Effector memory CD8-positive, alpha-beta T cell (primary cell): ENCODE measurements at regions not wholly inside any gene's neighbourhood (a gene's known extent, or its start where the extent isn't known, plus 50 kb on each side); places are given as distances from the start of the nearest gene placed in this dataset.

ENCODE experiments used
- ATAC-seq: fragments of 150-1000 bp; cut with Tn5 transposase; replicated peaks from 2 replicates; pipeline ENCODE4 v1.10.0; 2021; ENCODE audit warnings: mild to moderate bottlenecking, moderate library complexity
- DNase-seq, 3 experiments: peaks; one replicate each; pipeline ENCODE4 v3.0.0; 2021
- H3K27ac Mint-ChIP-seq, 2 donors: one replicate each; pipeline ENCODE4 v1.8.0; 2022; ENCODE audit warnings: mild to moderate bottlenecking in 2 of 2, mixed read lengths in 2 of 2, moderate library complexity in 2 of 2
- H3K27me3 Mint-ChIP-seq, 2 donors: one replicate each; pipeline ENCODE4 v1.8.0; 2022; ENCODE audit warnings: mixed read lengths in 2 of 2
- H3K36me3 Mint-ChIP-seq: one replicate; pipeline ENCODE4 v1.8.0; 2022; ENCODE audit warnings: mild to moderate bottlenecking, moderate library complexity, mixed read lengths; ENCODE audit not compliant: insufficient read depth
- H3K4me1 Mint-ChIP-seq, 2 donors: one replicate each; pipeline ENCODE4 v1.8.0; 2022; ENCODE audit warnings: low read depth in 2 of 2, mixed read lengths in 2 of 2
- H3K4me3 Mint-ChIP-seq, 2 donors: one replicate each; pipeline ENCODE4 v1.8.0; 2022; ENCODE audit warnings: mild to moderate bottlenecking in 2 of 2, mixed read lengths in 2 of 2, moderate library complexity in 2 of 2
- H3K9me3 Mint-ChIP-seq, 2 donors: one replicate each; pipeline ENCODE4 v1.8.0; 2022; ENCODE audit warnings: mixed read lengths in 2 of 2

DNA sequence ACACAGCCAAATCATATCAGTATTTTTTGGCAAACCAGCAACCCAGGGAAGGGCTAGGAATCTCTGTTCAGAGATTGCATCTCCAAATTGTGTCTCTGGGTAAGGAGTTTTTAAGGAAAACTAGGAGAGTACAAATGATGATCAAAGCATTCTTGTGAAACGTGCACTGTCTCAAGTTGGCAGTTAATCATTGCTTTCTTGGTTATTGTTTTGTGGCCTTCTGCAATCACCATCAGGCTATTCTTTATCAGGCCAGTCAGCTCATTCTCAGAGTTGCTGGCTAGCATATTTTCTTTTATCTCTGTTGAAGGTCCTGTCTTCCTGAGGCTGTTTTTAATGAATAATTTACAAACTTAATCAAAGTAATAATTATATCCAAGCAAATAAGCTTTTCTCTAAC lies 129.1 kb upstream of the CCDC179 start:
- Mint-ChIP-seq H3K9me3 (peaks cover 13 to 27% of the 10 kb centered on the region in 2 donors), H3K27me3 (no peaks in the 10 kb centered on the region), H3K36me3 (no peaks in the 10 kb centered on the region), H3K4me1 (no peaks in the 10 kb centered on the region), H3K27ac (no peak overlapping the region), H3K4me3 (no peak overlapping the region)
- ATAC-seq (no peak), DNase-seq (no peak)

DNA sequence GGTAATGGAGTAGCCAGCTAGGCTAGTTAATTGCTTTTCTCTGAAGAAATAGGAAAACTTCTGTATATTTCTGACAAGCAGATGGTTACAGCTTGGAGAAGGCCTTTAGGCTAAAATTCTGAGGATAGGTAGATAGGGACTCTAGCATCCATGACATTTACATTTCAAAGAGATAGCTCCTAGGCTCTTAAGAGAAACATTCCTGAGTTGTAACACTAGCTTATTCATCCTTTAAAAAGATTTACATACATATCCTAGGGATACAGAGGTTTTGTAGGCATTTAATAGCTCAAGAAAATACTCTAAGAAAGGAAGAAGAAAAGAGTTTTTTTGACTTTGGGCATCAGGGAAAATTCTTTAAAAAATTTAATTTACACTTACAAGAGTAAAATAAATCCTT lies 130.9 kb upstream of the CCDC179 start:
- H3K27me3 Mint-ChIP-seq = no peaks in the 10 kb centered on the region
- no peak overlapping the region for H3K27ac Mint-ChIP-seq
- H3K9me3 Mint-ChIP-seq = peaks cover 14 to 34% of the 10 kb centered on the region in 2 donors
- no peaks in the 10 kb centered on the region for H3K4me1 Mint-ChIP-seq
- DNase-seq (no peak), ATAC-seq (no peak)
- H3K36me3 Mint-ChIP-seq = no peaks in the 10 kb centered on the region
- H3K4me3 Mint-ChIP-seq = no peak overlapping the region

DNA sequence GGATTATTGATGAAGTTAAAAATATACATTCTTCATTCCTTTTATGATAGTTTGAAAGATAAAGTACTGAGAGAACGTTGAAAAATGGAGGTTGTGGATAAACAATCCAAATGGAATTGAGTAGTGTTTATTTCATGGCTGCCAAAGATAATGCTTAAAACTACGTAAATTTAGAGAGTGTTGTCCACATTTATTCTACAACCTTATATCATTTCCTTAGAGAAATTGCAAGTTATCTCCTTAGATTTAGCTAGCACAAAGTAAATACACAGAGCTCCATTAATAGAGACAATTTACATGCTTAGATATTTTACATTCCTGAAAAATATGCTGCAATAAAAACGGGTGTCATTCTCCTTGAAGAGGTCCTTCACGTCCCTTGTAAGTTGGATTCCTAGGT lies 146.5 kb upstream of the CCDC179 start:
- Mint-ChIP-seq H3K4me3 (no peak overlapping the region), H3K36me3 (no peaks in the 10 kb centered on the region), H3K4me1 (no peaks in the 10 kb centered on the region), H3K27ac (no peak overlapping the region), H3K9me3 (peaks cover 0 to 7% of the 10 kb centered on the region in 2 donors), H3K27me3 (no peaks in the 10 kb centered on the region)
- DNase-seq = no peak
- ATAC-seq = no peak

GRCh38 chr11:23010790-23011335 lies 150.6 kb upstream of the CCDC179 start:
- Mint-ChIP-seq H3K4me1 (no peaks in the 10 kb centered on the region), H3K9me3 (no peaks in the 10 kb centered on the region), H3K27me3 (no peaks in the 10 kb centered on the region), H3K27ac (no peak overlapping the region), H3K36me3 (no peaks in the 10 kb centered on the region), H3K4me3 (no peak overlapping the region)
- DNase-seq = no peak
- ATAC-seq = no peak

GRCh38 chr11:23012930-23013329 lies 152.7 kb upstream of the CCDC179 start:
- Mint-ChIP-seq H3K27ac (no peak overlapping the region), H3K4me1 (no peaks in the 10 kb centered on the region), H3K36me3 (no peaks in the 10 kb centered on the region), H3K27me3 (no peaks in the 10 kb centered on the region), H3K9me3 (no peaks in the 10 kb centered on the region), H3K4me3 (no peak overlapping the region)
- DNase-seq (no peak), ATAC-seq (no peak)

- DNase-seq (no peak), ATAC-seq (no peak)
- H3K9me3 Mint-ChIP-seq = no peaks in the 10 kb centered on the region
- H3K4me1 Mint-ChIP-seq = no peaks in the 10 kb centered on the region
- no peaks in the 10 kb centered on the region for H3K27me3 Mint-ChIP-seq
- H3K4me3 Mint-ChIP-seq = no peak overlapping the region
- H3K36me3 Mint-ChIP-seq = no peaks in the 10 kb centered on the region
- H3K27ac Mint-ChIP-seq = no peak overlapping the region
Observed at GRCh38 chr11:23013509-23013908, 153.2 kb upstream of the CCDC179 start.

- H3K36me3 Mint-ChIP-seq = no peaks in the 10 kb centered on the region
- no peak overlapping the region for H3K27ac Mint-ChIP-seq
- no peaks in the 10 kb centered on the region for H3K4me1 Mint-ChIP-seq
- H3K27me3 Mint-ChIP-seq = no peaks in the 10 kb centered on the region
- ATAC-seq (no peak), DNase-seq (no peak)
- peaks cover 0 to 12% of the 10 kb centered on the region in 2 donors for H3K9me3 Mint-ChIP-seq
- no peak overlapping the region for H3K4me3 Mint-ChIP-seq
Observed at GRCh38 chr11:23021287-23021863, 161.1 kb upstream of the CCDC179 start.

- H3K4me3 Mint-ChIP-seq = no peak overlapping the region
- H3K36me3 Mint-ChIP-seq = no peaks in the 10 kb centered on the region
Observed at GRCh38 chr11:23022854-23023253, 162.6 kb upstream of the CCDC179 start.

GRCh38 chr11:23023319-23023718 lies 163.0 kb upstream of the CCDC179 start:
- Mint-ChIP-seq H3K27ac (no peak overlapping the region), H3K4me3 (no peak overlapping the region), H3K27me3 (no peaks in the 10 kb centered on the region), H3K36me3 (no peaks in the 10 kb centered on the region), H3K4me1 (no peaks in the 10 kb centered on the region), H3K9me3 (peaks cover 0 to 12% of the 10 kb centered on the region in 2 donors)
- no peak for DNase-seq
- ATAC-seq = no peak

More at GRCh38 chr11:23022854-23023253, 162.6 kb upstream of the CCDC179 start:
- H3K27me3 Mint-ChIP-seq = no peaks in the 10 kb centered on the region
- H3K4me1 Mint-ChIP-seq = no peaks in the 10 kb centered on the region
- DNase-seq = no peak
- H3K9me3 Mint-ChIP-seq = peaks cover 0 to 12% of the 10 kb centered on the region in 2 donors
- no peak overlapping the region for H3K27ac Mint-ChIP-seq
- ATAC-seq = no peak

GRCh38 chr11:23041001-23041503 lies 180.8 kb upstream of the CCDC179 start:
- H3K27me3 Mint-ChIP-seq = no peaks in the 10 kb centered on the region
- DNase-seq = no peak

DNA sequence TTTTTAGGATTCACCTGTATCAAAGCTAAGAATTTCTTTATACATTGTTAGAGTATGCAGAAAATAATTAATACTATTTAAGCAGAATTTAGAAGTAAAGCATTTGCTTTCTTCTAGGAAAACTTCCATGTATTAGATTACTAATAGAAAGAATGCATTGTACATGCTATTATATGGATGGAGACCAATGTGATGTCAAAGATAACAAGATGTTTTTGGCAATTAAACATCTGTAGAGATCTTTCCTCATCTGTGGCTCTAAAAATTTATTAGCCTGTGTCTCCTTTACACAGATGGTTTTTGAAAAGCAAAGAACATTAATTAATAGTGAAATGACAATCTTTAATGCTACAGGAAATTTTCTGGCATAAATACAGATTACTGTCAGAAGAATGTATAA lies 198.4 kb upstream of the CCDC179 start:
- peaks cover 0 to 7% of the 10 kb centered on the region in 2 donors for H3K9me3 Mint-ChIP-seq
- no peaks in the 10 kb centered on the region for H3K4me1 Mint-ChIP-seq
- H3K27ac Mint-ChIP-seq = no peak overlapping the region
- H3K36me3 Mint-ChIP-seq = no peaks in the 10 kb centered on the region
- no peak for DNase-seq
- H3K4me3 Mint-ChIP-seq = no peak overlapping the region
- no peak for ATAC-seq
- no peaks in the 10 kb centered on the region for H3K27me3 Mint-ChIP-seq

More at GRCh38 chr11:23041001-23041503, 180.8 kb upstream of the CCDC179 start:
- no peaks in the 10 kb centered on the region for H3K36me3 Mint-ChIP-seq
- no peak overlapping the region for H3K27ac Mint-ChIP-seq
- no peak for ATAC-seq
- peaks cover 7 to 10% of the 10 kb centered on the region in 2 donors for H3K9me3 Mint-ChIP-seq
- no peak overlapping the region for H3K4me3 Mint-ChIP-seq
- H3K4me1 Mint-ChIP-seq = peaks cover 0 to 3% of the 10 kb centered on the region in 2 donors

DNA sequence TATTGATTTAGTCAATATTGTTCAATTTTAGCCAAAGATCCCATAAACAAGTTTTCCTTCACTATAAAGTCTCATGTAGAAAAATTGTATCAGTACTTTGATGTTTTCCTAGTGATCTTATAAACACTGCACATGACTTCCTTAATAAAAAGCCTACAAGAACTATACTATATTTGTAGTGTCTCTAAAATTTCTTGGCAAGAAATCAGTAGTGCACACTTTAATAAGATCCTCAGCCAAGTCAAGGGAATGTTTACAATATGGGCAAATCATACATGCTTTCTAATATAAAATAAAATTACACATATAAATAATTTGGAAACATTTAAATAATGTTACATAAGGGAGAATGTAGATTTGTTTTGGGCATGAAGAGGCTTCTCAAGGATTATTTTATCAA lies 203.0 kb upstream of the CCDC179 start:
- no peak overlapping the region for H3K4me3 Mint-ChIP-seq
- H3K36me3 Mint-ChIP-seq = no peaks in the 10 kb centered on the region
- no peak for ATAC-seq
- H3K27me3 Mint-ChIP-seq = no peaks in the 10 kb centered on the region
- no peak overlapping the region for H3K27ac Mint-ChIP-seq
- DNase-seq = no peak
- H3K9me3 Mint-ChIP-seq = peaks cover 0 to 14% of the 10 kb centered on the region in 2 donors
- no peaks in the 10 kb centered on the region for H3K4me1 Mint-ChIP-seq

- H3K27me3 Mint-ChIP-seq = no peaks in the 10 kb centered on the region
- no peaks in the 10 kb centered on the region for H3K9me3 Mint-ChIP-seq
- H3K36me3 Mint-ChIP-seq = no peaks in the 10 kb centered on the region
- DNase-seq (no peak), ATAC-seq (no peak)
- no peaks in the 10 kb centered on the region for H3K4me1 Mint-ChIP-seq
- H3K4me3 Mint-ChIP-seq = no peak overlapping the region
- H3K27ac Mint-ChIP-seq = no peak overlapping the region
Observed at GRCh38 chr11:23078289-23078971, 218.2 kb upstream of the CCDC179 start.

DNA sequence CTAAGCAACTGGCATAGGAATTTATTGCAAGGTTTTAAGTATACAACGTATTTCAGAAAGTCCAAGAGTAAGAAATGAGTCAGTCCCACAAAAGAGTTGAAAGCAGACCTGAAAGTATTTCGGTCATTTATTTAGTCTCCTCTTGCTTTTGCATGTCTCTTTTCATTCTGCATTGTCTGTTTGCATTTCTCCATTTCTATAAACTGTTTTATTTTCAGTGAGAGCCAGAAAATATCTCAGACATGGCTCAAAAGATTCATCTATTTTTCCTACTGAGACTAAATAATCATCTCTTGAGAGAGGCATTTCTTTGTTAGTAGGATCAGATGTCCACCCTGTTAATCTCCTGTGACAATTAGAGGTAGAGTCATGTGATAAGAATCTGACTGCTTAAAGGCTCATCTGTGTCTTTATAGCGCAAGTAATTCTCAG lies 219.1 kb upstream of the CCDC179 start:
- no peaks in the 10 kb centered on the region for H3K4me1 Mint-ChIP-seq
- H3K27me3 Mint-ChIP-seq = no peaks in the 10 kb centered on the region
- ATAC-seq = no peak
- no peak for DNase-seq
- H3K9me3 Mint-ChIP-seq = no peaks in the 10 kb centered on the region
- H3K4me3 Mint-ChIP-seq = no peak overlapping the region
- H3K27ac Mint-ChIP-seq = no peak overlapping the region
- H3K36me3 Mint-ChIP-seq = no peaks in the 10 kb centered on the region
